ENCODE measurements at regions not wholly inside any gene's neighbourhood (a gene's known extent, or its start where the extent isn't known, plus 50 kb on each side); places are given as distances from the start of the nearest gene placed in this dataset.

DNA sequence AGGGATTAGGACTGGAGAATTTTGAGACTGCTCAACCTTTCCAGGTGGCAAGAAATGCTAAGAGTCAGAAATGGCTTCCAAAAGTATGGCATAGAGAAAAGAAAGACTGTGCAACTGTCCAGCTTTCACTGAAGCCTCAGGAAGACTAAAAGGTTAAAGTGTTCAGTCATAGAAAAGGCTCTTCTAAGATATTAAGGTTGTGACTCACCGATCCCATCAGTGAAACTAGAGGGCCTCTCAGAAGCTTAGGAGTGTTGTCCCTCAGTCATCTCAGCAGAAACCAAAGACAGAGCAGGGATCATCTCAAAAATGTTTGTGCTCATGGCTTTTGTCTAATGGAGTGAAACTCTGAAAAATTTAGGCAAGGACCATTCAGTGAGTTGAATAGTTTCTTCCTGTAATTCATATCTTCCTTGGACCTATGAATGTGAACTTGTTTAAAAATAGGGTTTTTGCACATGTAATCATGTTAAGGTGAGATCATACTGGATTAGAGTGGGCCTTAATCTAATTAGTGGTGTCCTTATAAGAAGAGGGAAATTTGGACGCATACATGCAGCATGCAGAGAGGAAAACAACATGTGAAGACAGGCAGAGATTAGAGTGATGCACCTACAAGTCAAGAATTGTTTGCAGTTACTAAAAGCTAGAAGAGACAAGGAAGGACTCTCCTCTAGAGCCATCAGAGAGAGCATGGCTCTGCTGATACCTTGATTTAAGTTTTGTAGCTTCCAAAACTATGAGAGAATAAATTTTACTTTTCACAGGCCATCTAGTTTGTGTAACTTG lies 71.3 kb downstream of the RPE65 start:
- in situ Hi-C loops (cut with HindIII; ENCODE audit: low pct_unique_long_range_greater_than_20kb, low sequenced_read_pairs) = no loop called here
- no peak for DNase-seq (ENCODE audit: low read depth)

DNA sequence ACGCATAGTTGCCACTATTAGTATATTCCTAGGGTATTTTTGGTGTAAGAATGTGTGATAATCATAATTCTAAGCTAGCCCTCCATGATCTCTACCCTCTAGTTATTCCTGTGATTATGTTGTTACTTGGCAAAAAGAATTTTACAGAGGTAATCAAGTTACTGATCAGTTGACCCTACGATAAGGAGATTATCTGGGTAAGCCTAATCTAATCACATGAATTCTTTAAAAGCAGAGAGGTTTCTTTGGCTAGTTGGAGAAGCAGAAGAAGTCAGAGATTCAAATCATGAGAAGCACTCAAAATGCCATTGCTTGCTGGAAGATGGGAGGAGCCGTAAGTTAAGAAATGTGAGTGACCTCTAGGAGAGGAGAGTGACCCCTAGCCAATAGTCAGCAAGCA lies 72.7 kb downstream of the RPE65 start:
- in situ Hi-C loops (cut with HindIII; ENCODE audit: low pct_unique_long_range_greater_than_20kb, low sequenced_read_pairs) = no loop called here
- no peak for DNase-seq (ENCODE audit: low read depth)

DNA sequence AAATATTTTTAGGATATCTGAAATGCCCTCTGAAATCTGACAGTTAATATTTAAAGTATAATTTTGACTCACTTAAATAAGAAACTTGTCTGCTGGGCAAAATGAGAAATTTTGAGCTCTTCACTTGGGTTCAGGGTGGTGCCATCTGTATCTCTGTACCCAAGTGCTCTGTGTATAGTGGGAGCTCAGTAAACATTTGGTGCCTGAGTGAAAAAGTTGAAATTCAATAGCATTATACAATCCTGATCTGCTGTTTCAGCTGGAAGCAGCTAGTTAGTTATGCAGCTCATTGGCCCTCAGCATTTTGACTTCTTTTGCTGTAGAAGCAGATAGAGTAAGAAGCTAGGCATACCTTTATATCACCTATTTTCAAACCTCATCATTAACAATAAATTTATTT lies 73.3 kb downstream of the RPE65 start:
- in situ Hi-C loops (cut with HindIII; ENCODE audit: low pct_unique_long_range_greater_than_20kb, low sequenced_read_pairs) = no loop called here

GRCh38 chr1:68375919-68376318 lies 73.8 kb downstream of the RPE65 start:
- in situ Hi-C loops (cut with HindIII; ENCODE audit: low pct_unique_long_range_greater_than_20kb, low sequenced_read_pairs) = no loop called here
- DNase-seq (ENCODE audit: low read depth) = no peak

More for the DNA sequence above, 73.3 kb downstream of the RPE65 start:
- no peak for DNase-seq (ENCODE audit: low read depth)

DNA sequence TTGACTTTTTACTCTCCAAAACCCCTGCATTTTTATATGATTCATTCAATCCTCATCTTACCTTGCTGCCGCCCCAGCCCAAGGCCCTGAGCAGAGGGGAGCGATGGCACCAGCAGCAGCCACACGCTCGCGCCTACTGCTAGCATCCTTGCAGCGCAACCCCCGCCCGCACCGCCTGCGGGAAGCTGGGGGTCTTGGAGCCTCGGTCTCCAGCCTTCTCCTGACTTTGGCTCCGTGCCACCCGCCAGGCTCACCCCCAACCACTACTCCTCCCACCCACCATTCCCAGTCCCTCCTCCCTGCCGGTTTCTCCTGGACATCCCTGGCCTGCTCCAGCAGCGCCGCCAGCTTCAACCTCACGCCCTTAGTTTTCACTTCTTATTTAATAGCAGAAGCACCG lies 76.6 kb downstream of the RPE65 start:
- in situ Hi-C loops (cut with HindIII; ENCODE audit: low pct_unique_long_range_greater_than_20kb, low sequenced_read_pairs) = no loop called here
- DNase-seq (ENCODE audit: low read depth) = no peak

GRCh38 chr1:68372487-68372886 lies 77.3 kb downstream of the RPE65 start:
- DNase-seq (ENCODE audit: low read depth) = no peak
- in situ Hi-C loops (cut with HindIII; ENCODE audit: low pct_unique_long_range_greater_than_20kb, low sequenced_read_pairs) = no loop called here

- no peak for DNase-seq (ENCODE audit: low read depth)
- in situ Hi-C loops (cut with HindIII; ENCODE audit: low pct_unique_long_range_greater_than_20kb, low sequenced_read_pairs) = no loop called here
These were observed 79.4 kb downstream of the RPE65 start for GRCh38 chr1:68370101-68370915.

GRCh38 chr1:68366572-68366971 lies 83.2 kb downstream of the RPE65 start:
- in situ Hi-C loops (cut with HindIII; ENCODE audit: low pct_unique_long_range_greater_than_20kb, low sequenced_read_pairs) = no loop called here
- no peak for DNase-seq (ENCODE audit: low read depth)

DNA sequence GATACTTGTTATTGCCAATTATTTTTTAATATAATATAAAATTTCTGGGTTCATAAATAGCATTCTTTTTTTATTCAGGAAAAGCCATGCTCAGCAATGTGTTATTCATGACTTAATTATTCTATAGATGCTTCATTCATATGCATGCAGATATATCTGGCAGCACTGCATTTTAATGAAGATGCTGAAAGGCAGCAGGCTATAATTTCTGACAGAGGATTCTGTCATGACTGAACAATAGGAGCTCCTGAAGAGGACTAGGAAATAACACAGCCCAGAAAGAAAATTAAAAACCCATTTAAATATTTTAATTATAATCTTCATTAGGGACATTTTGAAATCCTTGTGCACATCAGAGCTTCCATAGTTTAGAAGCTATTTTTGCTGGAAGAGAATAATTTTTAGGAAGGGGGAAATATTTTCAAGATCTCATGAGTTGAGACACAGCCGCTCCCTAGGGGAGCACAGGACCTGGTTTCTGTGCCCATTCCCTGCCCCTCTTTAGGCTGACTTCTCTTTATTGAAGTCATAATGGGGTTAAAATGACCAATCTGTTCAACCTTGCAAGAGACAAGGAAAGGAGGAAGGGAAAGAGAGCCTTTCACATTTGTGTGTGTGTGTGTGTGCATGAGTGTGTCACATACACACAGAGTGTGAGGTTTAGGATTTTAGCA lies 83.9 kb downstream of the RPE65 start:
- in situ Hi-C loops (cut with HindIII; ENCODE audit: low pct_unique_long_range_greater_than_20kb, low sequenced_read_pairs) = no loop called here
- DNase-seq (ENCODE audit: low read depth) = no peak

- no peak for DNase-seq (ENCODE audit: low read depth)
These were observed 86.4 kb downstream of the RPE65 start for GRCh38 chr1:68363339-68363738.

GRCh38 chr1:68361346-68361910 lies 88.3 kb downstream of the RPE65 start:
- no peak for DNase-seq (ENCODE audit: low read depth)
- in situ Hi-C loops (cut with HindIII; ENCODE audit: low pct_unique_long_range_greater_than_20kb, low sequenced_read_pairs) = no loop called here

More at GRCh38 chr1:68363339-68363738, 86.4 kb downstream of the RPE65 start:
- in situ Hi-C loops (cut with HindIII; ENCODE audit: low pct_unique_long_range_greater_than_20kb, low sequenced_read_pairs) = no loop called here

DNA sequence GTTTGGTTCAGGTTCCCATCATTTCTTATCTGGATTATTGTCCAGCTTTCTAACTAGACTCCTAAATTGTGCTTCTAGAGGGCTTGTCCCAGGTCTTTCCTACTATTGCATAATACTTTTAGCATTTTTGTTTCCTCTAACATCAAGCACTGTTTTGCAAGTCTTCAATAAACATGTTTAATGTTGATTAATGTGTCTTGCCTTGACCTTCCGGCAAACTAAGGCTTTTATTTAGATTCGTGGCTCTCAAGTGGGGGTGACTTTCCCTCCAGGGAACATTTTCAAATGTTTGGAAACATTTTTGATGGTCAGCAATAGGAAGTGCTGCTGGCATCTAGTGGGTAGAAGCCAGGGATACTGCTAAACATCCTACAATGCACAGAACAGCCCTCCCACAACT lies 90.7 kb downstream of the RPE65 start:
- no peak for DNase-seq (ENCODE audit: low read depth)
- in situ Hi-C loops (cut with HindIII; ENCODE audit: low pct_unique_long_range_greater_than_20kb, low sequenced_read_pairs) = no loop called here

DNA sequence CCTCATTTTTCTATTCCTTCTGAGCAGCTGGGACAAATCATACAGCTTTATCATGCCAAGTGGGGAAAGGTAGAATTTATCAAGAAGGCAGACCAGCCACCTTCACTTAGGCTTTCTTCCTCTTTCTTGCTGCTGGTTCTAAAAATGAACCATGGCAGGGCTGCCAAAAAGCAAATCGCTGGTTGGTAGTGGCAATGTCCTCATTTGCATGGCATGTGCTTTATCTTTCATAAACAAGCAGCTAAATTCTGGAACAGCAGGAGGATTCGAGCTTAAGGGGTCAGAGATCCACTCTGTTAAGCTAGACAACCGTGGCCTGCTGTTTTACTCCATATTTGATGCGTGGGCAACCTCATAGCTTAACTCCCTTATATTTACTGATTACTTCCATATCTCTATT lies 91.3 kb downstream of the RPE65 start:
- in situ Hi-C loops (cut with HindIII; ENCODE audit: low pct_unique_long_range_greater_than_20kb, low sequenced_read_pairs) = no loop called here
- no peak for DNase-seq (ENCODE audit: low read depth)

GRCh38 chr1:68355614-68356013 lies 94.1 kb downstream of the RPE65 start:
- in situ Hi-C loops (cut with HindIII; ENCODE audit: low pct_unique_long_range_greater_than_20kb, low sequenced_read_pairs) = no loop called here
- no peak for DNase-seq (ENCODE audit: low read depth)

- in situ Hi-C loops (cut with HindIII; ENCODE audit: low pct_unique_long_range_greater_than_20kb, low sequenced_read_pairs) = no loop called here
- DNase-seq (ENCODE audit: low read depth) = no peak
These were observed 97.6 kb downstream of the RPE65 start for GRCh38 chr1:68352202-68352601.

DNA sequence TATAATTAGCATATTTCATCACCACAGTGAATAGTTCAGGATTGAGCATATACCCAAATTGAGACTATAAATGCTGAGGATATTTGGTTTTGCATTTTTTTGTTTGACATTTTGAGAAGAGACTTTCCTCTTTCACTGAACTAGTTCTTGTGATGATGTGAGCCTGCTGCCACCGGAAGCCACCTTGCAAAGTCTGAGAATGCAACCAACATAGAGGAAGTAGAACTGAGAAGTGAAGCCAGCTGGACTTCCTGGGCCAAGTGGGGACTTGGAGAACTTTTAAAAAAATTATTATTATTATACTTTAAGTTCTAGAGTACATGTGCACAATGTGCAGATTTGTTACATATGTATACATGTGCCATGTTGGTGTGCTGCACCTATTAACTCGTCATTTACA lies 102.3 kb downstream of the RPE65 start:
- in situ Hi-C loops (cut with HindIII; ENCODE audit: low pct_unique_long_range_greater_than_20kb, low sequenced_read_pairs) = no loop called here

GRCh38 chr1:68346188-68346808 lies 103.5 kb downstream of the RPE65 start:
- in situ Hi-C loops (cut with HindIII; ENCODE audit: low pct_unique_long_range_greater_than_20kb, low sequenced_read_pairs) = no loop called here
- DNase-seq (ENCODE audit: low read depth) = peak; percentile 6

More for the DNA sequence above, 102.3 kb downstream of the RPE65 start:
- no peak for DNase-seq (ENCODE audit: low read depth)

- in situ Hi-C loops (cut with HindIII; ENCODE audit: low pct_unique_long_range_greater_than_20kb, low sequenced_read_pairs) = no loop called here
- no peak for DNase-seq (ENCODE audit: low read depth)
These were observed 105.5 kb downstream of the RPE65 start for GRCh38 chr1:68344208-68344607.
